GM12874 (cell line): ENCODE measurements at regions not wholly inside any gene's neighbourhood (a gene's known extent, or its start where the extent isn't known, plus 50 kb on each side); places are given as distances from the start of the nearest gene placed in this dataset.

ENCODE experiments used
- CTCF ChIP-seq: IDR thresholded peaks from 2 replicates; pipeline ENCODE4 v1.5.1; 2011; ENCODE audit warnings: low read depth, mild to moderate bottlenecking, control low read depth, low read length, moderate library complexity; ENCODE audit not compliant: insufficient read depth

DNA sequence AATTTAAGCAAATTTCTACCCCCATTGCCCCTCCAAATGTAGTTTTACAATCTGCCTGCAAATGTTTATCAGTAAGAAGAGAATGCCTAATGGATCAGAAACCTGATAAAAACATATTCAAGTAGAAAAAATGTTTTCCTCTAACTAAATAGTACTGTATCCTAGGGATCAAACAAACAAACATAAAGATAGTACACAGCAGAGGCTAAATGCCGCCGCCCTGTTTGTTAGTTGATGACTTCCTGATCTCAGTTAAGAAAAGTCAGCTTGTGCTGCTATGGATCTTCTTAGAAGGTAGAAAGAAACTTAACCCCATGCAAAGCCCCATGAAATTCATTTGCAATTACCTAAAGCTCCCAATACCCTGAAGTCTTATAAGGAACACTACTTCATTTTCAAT lies 387.3 kb upstream of the THBS1 start:
- TF ChIP-seq CTCF, result no peak

GRCh38 chr15:39194106-39194830 lies 386.6 kb upstream of the THBS1 start:
- no peak for TF ChIP-seq CTCF

DNA sequence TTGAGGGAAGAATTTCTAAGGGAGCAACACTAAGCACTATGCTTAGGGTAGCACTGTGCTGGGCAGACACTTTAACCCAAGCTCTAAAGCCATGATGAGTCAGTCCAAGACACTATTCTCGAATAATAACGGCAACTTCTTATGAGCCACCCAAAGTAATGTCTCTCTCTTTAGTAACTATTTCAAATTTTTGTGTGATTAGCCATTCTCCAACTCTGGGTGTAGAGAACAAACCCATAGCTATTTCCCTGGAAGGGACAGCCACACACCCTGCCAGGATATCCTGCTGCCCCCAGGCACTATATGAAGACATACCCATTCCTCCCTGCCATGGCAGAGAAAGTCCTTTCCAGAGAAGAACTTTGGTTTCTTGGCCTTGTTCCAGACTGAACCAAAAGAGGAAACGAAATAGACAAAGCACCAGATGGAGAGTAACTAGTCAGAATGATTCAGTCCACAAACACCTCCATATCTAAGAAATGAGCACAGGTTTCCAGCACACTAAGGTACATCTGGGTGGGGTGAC lies 384.9 kb upstream of the THBS1 start:
- no peak for TF ChIP-seq CTCF

GRCh38 chr15:39198044-39199000 lies 382.6 kb upstream of the THBS1 start:
- TF ChIP-seq CTCF, result no peak

- TF ChIP-seq CTCF, result no peak
Measured at GRCh38 chr15:39199076-39199475, 381.8 kb upstream of the THBS1 start.

GRCh38 chr15:39200586-39200985 lies 380.3 kb upstream of the THBS1 start:
- TF ChIP-seq CTCF, result no peak

- no peak for TF ChIP-seq CTCF
Measured at GRCh38 chr15:39202641-39203040, 378.2 kb upstream of the THBS1 start.
